Ovary (tissue), 3 donors: ENCODE measurements at regions not wholly inside any gene's neighbourhood (a gene's known extent, or its start where the extent isn't known, plus 50 kb on each side); places are given as distances from the start of the nearest gene placed in this dataset.

Experiments
- CTCF ChIP-seq, 3 donors: fragments of 450-650 bp in 2 of 3; fragments of 200-600 bp in 1 of 3; IDR thresholded peaks; one replicate each; pipeline versions ENCODE4 v1.5.1 to v1.8.0; 2016 to 2022; ENCODE audit warnings: antibody characterized with exemption in 3 of 3, mild to moderate bottlenecking in 1 of 3
- EP300 ChIP-seq: sonication (generic); formaldehyde crosslinking; IDR thresholded peaks from one replicate; pipeline ENCODE4 v1.6.1; 2017; ENCODE audit warnings: antibody characterized with exemption
- POLR2A ChIP-seq: fragments of 450-650 bp; IDR thresholded peaks from one replicate; pipeline ENCODE4 v1.6.1; 2017; ENCODE audit warnings: antibody characterized with exemption, mild to moderate bottlenecking, moderate library complexity
- donor health status: DM: no; HTN: no; CAD: no.

- TF ChIP-seq CTCF (IDR thresholded peaks at IDR 0.05) (no peak), POLR2A (no peak), EP300 (no peak)
These were observed 684.2 kb downstream of the PCDH18 start for GRCh38 chr4:136847881-136848621.
